GM20000 (cell line): ENCODE measurements at regions not wholly inside any gene's neighbourhood (a gene's known extent, or its start where the extent isn't known, plus 50 kb on each side); places are given as distances from the start of the nearest gene placed in this dataset.
"Not testable (repeated sequence)": the region's sequence is repeated elsewhere in the genome, so short reads cannot be mapped to it uniquely, and the experiment has no call there.

Experiments used
- DNase-seq: peaks from one replicate; pipeline ENCODE4 v3.0.0; 2012; ENCODE audit warnings: low spot score
- CTCF ChIP-seq: IDR thresholded peaks from 2 replicates; pipeline ENCODE4 v1.5.1; 2012; ENCODE audit warnings: mild to moderate bottlenecking, control low read depth; ENCODE audit errors: extremely low read depth, missing control alignments

GRCh38 chr20:17891131-17891530 is 77.5 kb downstream of the SNX5 start:
- DNase-seq, result not testable (repeated sequence)

GRCh38 chr20:17890330-17890729 is 78.3 kb downstream of the SNX5 start:
- no peak for DNase-seq
- no peak for TF ChIP-seq CTCF

DNA sequence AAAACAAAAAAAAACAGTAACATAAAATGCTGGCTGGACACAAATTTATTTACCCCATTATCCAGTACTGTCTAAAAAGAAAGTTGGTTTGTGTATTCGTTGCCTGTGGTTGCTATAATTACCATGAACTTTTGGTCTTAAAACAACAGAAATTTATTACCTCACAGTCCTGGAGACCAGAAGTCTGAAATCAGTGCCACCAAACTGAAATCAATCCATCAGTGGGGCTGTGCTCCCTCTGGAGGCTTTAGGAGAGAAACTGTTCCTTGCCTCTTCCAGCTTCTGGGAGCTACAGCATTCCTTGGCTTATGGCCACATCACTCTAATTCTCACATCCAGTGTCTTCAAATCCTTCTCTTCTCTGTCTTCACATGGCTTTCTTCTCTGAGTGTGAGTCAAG is 79.4 kb downstream of the SNX5 start:
- TF ChIP-seq CTCF, result no peak

DNA sequence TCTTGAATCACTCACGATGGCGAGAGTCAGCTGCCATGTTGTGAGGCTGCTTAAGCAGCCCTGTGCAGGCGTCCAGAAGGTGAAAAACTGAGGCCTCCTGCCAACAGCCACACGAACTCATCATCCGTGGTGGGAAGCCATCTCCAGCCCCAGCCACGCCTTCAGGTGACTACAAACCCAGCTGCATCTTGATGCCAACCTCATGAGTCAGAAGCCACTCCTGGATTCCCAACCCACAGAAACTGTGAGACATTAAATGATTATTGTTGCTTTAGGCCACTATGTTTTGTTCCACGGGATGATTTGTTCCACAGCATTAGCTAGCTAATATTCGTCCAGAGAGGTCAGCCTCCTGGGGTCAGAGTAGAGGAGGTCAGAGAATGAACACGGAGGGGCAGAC is 80.5 kb downstream of the SNX5 start:
- no peak for TF ChIP-seq CTCF
- DNase-seq, result no peak

More for the DNA sequence above, 79.4 kb downstream of the SNX5 start:
- DNase-seq, result no peak

- DNase-seq, result no peak
- TF ChIP-seq CTCF, result no peak
Observed at GRCh38 chr20:17887331-17888030, 81.1 kb downstream of the SNX5 start.

- TF ChIP-seq CTCF, result no peak
- no peak for DNase-seq
Observed at GRCh38 chr20:17885544-17885943, 83.0 kb downstream of the SNX5 start.

DNA sequence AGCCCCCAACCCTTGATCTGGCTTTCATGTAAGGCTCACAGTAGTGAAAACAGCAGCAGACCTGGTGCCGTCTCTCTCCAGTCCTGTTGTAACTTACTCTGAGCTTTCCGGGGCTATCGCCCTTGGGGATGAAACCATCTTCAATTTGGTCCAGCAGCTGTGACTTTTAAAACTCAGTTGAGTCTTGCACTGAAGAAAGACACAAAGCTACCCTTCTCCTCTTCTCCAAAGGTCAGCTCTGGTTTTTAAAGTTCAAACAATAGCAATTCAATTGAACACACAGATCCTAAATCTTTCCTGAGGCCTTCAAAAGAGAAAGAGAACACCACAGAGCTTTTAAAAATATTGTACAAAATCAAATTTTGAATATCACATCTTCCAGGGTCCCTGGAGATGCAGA is 83.5 kb downstream of the SNX5 start:
- no peak for TF ChIP-seq CTCF
- no peak for DNase-seq

GRCh38 chr20:17884307-17885003 is 84.1 kb downstream of the SNX5 start:
- TF ChIP-seq CTCF, result no peak

More at GRCh38 chr20:17884307-17885003, 84.1 kb downstream of the SNX5 start:
- DNase-seq, result no peak
